GM18858 (cell line): ENCODE measurements at regions not wholly inside any gene's neighbourhood (a gene's known extent, or its start where the extent isn't known, plus 50 kb on each side); places are given as distances from the start of the nearest gene placed in this dataset.

ENCODE experiments used
- ATAC-seq: cut with Tn5 transposase; IDR thresholded peaks from one replicate; pipeline ENCODE4 v1.9.1; 2021; ENCODE audit not compliant: unreplicated experiment

GRCh38 chr7:54846273-54846672 lies 87.3 kb upstream of the SEC61G start:
- ATAC-seq = no peak

DNA sequence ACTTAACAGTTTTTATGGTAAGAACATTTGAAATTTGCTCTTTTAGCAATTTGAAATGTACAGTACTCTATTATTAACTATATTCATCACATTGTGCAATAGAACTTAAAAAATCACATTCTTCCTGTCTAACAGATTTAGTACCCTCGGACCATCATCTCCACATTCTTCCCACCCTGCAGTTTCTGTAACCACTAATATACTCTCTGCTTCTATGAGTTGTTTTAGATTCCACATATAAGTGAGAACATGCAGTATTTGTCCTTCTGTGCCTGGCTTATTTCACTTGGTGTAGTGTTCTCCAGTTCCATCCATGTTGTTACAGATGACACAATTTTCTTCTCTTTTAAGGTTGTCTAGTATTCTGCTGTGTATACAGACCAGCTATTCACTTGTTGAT lies 88.9 kb upstream of the SEC61G start:
- ATAC-seq = no peak

- no peak for ATAC-seq
Measured at GRCh38 chr7:54856856-54857255, 97.8 kb upstream of the SEC61G start.

DNA sequence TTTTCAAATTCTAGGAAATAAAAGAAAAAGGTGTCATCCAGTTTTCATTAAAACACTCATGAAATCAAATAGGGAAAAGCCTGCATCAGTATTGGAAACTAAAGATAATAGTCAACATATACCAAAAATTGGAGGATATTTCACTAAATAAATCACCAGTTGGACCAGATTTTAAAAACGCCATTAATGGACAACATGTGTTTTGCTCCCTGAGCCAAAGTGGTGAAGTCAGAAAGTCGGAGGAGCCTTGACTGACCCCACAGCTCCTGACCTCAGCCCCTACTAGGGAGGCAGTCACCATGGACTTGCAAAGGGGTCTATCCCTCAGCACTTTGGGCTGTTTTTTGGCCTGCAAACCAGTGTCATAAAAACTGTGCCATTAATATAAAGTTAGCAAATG lies 98.3 kb upstream of the SEC61G start:
- ATAC-seq = no peak

GRCh38 chr7:54858008-54858692 lies 99.1 kb upstream of the SEC61G start:
- ATAC-seq = no peak

DNA sequence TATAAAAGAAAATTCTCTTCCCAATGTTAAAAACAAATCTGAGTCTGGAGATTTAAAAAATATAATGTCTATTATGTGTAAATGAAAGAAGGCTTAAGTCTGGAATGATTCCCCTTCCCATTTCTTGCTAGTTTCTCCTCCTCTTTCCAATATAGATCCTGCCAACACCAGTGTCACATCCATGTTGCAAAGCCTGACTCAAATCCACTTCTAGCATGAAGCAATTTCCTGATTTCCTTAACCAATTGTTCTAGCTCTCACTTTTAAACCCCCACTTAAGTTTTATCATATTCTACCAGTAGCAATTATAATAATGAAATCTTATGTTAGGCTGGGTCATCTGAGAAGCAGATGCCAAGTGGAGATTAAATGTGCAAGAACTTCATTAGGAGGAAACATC lies 100.1 kb upstream of the SEC61G start:
- ATAC-seq = no peak

GRCh38 chr7:54859545-54859944 lies 100.5 kb upstream of the SEC61G start:
- no peak for ATAC-seq

DNA sequence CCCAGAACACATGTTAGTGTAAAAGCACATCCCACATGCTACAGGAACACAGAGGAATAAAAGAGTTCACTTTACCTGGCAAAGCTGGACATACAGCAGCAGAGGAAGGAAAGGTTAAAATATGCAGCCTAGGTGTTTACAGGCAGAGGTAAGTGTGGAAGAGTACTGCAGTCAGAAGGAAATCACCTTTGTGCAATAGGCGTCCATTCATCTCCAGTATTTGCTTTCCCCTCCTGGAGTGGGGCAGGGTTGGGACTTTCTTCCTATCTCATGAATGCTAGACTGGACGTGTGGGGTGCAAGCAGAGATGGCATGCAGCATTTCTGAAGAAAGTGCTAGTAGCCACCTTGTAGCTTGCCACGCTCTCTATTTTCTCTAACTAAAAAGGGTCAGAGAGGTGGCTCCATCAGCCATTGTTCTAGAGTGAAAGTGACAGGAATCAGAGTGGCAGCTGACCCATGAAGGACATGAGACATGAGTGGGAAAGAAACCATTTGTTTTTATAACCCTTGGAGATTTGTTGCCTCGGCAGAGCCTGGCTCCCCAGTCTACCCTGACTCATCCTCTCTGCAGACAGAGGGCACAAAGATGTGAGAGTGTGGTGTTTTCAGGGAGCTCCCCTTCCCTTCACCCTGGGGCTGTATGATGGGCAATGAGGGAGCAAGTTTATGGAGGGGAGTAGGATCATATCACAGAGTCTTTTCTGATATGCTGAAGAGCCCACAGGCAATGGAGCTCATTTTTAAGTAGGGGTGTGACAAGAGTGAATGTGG lies 101.2 kb upstream of the SEC61G start:
- no peak for ATAC-seq

DNA sequence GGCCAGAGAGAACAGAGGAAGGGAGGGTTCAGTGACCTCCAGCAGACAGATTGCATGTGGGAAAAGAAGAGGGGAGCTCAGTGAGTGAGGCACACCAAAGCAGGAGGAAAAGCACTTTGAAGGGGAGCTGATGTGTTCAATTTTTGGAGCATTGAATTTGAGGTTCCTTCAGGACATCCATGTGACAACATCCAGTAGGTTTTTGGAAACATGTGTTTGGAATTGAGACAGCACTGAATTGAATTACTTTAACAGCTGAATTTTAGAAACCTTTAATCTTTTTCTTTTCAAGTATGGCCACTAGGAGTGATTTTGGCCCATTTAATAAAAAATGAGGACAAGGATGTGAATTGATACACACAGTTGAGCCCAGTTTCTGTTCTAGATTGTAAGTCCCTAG lies 101.8 kb upstream of the SEC61G start:
- ATAC-seq = no peak

GRCh38 chr7:54864663-54865062 lies 105.7 kb upstream of the SEC61G start:
- ATAC-seq = no peak

DNA sequence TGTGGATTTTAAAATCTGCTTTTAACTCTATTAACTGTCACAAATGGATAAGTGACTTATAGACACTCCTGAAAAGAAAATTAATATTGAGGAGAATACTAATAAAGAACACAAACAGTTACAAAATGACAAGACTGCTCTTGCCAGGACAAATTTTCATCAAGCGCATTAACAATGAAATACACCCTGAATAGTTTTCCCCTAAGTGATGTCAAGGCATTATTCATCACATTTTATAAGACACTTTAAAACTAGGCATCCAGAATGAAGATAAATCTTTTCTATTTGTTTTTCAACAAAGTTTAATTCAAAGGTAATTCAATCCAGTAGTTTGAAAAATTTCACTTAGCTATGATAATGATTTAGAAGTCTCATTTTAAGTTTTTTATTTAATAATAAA lies 110.5 kb upstream of the SEC61G start:
- ATAC-seq = no peak

DNA sequence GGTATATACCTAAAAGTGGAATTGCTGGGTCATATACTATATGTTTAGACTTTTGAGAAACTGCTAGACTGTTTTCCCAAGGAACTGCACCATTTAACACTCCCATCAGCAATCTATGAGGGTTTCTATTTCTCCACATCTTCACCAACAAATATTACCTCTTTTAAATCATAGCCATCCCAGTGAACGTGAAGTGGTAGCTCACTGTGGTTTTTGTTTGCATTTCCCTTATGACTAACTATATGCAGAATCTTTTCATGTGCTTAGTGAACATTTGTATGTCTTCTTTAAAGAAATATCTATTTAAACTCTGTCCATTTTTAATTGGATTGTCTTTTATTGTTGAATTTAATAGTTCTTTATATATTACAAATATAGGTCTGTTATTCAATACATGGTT lies 115.8 kb upstream of the SEC61G start:
- no peak for ATAC-seq

- ATAC-seq = no peak
Measured at GRCh38 chr7:54877683-54878082, 118.7 kb upstream of the SEC61G start.

GRCh38 chr7:54878339-54878738 lies 119.3 kb upstream of the SEC61G start:
- no peak for ATAC-seq

DNA sequence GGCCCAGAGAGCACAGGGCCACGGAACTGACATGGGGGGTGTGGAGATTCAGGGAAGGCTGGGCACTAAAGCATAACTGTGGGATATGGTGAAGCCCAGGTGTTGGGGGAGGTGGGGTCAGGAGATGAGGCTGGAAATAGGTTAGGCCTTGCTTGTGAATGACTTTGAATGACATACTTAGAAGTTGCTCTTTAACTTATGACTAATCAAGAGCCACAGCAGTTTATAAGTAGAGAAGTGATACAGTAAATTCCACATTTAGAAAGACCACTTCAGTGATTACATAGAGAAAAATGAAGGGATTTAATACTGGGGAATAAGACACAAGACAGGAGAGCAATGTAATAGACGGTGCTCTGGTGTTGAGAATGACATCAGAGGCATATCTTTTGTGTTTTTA lies 120.8 kb upstream of the SEC61G start:
- ATAC-seq = no peak

DNA sequence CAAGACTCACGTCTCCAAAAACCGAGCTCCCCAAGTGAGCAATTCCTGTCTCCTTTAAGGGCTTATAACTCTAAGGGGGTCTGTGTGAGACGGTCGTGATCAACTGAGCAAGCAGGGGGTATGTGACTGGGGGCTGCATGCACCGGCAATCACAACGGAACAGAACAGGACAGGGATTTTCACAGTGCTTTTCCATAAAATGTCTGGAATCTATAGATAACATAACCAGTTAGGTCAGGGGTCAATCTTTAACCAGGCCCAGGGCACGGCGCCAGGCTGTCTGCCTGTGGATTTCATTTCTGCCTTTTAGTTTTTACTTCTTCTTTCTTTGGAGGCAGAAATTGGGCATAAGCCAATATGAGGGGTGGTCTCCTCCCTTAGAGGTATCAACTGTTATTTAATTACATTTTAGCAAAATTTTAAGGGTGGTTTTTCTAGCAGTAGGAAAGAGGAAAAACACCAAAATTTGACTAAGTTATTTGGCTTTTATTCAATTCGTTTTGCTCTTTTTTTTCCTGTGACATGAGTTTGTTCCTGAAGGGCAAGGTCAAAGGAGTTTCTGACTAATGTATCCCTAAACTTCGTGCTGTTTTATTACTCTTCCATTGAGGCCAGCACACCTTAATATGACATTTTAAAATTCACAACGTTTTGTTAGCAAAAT lies 121.4 kb upstream of the SEC61G start:
- ATAC-seq = no peak

- ATAC-seq = no peak
Measured at GRCh38 chr7:54881816-54882520, 123.0 kb upstream of the SEC61G start.

DNA sequence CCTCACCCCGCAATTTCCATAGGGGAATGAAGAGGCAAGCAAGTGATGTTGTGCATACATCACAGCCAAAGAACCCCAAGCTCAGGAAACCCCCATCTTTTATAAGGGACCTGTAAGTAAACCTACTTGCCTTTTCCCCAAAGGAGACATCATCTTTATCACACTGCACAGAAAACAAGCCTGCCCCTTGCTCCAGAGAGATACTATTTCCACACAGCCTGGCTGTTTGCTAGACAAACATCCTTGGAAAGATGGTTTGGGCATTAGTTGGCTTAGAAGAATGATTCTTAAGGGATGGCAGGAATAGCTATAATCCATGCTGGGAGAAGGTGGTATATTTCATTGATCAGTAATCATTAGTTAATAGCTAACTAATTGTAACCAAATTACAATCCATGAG lies 123.7 kb upstream of the SEC61G start:
- no peak for ATAC-seq

GRCh38 chr7:54883576-54883975 lies 124.6 kb upstream of the SEC61G start:
- ATAC-seq = no peak

DNA sequence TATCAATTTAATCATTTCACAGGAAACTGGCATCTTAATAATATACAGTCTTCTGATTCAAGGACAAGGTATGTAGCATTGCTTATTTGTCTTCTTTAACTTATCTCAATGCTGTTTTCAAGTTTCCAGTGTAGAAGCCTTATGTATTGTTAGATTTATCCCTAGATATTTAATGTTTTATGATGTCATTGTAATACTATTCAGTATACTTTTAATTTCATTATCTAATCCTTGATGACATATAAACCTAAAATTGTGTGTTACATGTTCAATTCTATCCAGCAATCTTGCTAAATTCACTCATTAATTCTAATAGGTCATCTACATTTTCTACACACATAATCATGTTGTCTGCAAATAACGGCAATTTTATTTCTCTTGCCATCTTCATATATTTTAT lies 126.3 kb upstream of the SEC61G start:
- no peak for ATAC-seq

- ATAC-seq = no peak
Measured at GRCh38 chr7:54888067-54888733, 129.2 kb upstream of the SEC61G start.
